Superior temporal gyrus (tissue), 1 donor: ENCODE measurements at regions not wholly inside any gene's neighbourhood (a gene's known extent, or its start where the extent isn't known, plus 50 kb on each side); places are given as distances from the start of the nearest gene placed in this dataset.
"Not testable (repeated sequence)": the region's sequence is repeated elsewhere in the genome, so short reads cannot be mapped to it uniquely, and the experiment has no call there.

Source experiments
- DNase-seq: peaks from one replicate; pipeline ENCODE4 v3.0.0-alpha.2; 2016; ENCODE audit errors: extremely low spot score

DNA sequence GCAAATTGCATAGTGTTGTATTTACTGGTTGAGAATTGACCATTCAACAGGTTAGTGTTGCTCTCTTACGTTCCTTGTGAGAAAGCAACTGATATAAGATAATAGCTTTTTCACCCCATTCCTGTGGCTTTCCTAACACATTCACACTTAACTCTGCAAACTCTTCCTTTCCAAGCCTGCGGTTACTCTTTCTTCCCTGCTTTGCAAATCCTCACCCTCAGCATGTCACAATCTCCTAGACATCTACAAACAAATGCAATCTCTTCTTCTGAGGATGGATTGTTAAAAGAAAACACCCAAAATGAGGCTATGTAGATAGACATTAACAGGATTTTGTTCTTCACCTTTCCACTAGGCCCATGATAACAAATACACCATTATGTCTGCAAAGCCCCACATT is 771.7 kb upstream of the PCDH7 start:
- no peak for DNase-seq

DNA sequence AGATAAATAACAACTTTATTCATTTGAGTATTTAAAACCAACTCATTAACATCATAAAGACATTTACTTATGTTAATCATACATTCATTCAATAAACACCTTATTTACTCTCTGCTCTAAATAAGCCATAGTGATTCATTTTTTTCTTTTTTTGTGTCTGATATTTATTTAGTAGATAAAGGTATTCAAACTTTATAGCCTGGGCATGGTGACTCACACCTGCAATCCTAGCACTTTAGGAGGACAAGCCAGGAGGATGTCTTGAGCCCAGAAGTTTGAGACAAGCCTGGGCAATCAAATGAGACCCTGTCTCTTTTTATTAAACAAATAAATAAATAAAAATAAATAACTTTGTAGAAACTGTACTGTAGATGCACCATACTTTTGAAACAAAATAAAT is 771.3 kb upstream of the PCDH7 start:
- no peak for DNase-seq

DNA sequence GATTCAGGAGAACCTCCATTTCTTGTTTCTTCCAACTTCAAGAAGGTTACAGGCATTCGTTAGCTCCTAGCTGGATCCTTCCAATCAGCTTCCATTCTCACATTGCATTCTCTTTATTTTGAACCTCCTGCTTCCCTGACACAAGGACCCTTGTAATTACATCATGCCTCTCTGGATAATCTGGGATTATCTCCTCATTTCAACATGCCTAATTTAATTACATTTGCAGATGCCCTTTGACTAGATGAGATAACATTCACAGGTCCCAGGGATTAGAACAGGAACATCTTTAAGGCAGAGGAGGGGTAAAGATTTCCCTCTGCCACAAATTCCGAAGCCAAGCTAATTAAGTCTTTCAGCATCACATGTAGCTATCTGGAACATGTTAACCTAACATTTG is 753.8 kb upstream of the PCDH7 start:
- DNase-seq, result no peak

DNA sequence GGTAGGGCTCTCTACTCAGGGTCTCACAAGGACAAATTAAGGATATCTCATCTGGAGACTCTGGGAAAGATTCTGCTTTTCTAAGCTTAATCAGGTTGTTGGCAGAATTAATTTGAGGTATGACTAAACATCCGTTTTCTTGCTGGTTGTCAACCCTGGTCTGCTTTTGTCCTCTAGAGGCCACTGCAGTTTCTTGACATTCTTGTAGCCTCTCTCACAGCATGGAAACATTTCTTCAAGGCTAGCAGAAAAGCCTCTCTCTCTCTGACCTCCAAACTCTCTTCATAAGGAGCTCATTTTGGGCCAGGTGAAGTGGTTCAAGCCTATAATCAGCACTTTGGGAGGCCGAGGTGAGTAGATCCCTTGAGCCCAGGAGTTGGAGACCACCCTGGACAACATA is 749.5 kb upstream of the PCDH7 start:
- DNase-seq, result no peak

DNA sequence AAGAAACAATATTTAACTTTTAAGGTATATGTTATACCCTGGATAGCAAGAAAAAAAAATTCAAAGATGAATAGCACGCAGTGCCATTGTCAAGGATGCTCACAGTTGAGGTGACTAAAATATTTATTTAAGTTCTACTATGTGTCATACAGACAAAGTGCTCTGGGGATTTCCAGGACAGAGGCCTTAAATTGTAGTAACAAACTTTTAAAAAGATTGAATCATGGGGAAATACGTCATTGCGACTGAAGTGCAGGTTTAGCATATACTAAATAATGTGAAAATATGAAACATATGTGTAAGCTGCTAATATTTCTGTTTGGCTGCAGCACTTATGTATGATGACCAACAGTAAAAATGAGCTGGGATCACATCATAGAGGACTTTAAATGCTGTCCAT is 748.0 kb upstream of the PCDH7 start:
- no peak for DNase-seq

DNA sequence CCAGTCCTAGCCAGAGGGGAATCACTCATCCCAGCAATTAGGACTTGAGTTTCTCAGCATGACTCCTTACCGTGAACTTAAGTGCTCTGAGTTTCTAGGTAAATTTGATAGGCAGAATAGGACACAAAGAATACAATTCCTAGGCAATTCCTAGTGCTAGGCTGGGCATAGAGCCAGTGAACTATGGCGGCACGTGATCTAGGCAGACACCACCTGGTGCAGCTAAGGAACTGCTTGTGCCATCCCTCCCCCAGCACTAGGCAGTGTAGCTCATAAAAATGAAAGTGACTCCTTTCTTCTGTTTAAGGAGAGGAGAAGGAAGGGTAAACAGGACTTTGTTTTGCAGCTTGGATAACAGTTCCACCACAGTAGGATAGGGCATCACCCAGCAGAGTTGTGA is 736.3 kb upstream of the PCDH7 start:
- no peak for DNase-seq

DNA sequence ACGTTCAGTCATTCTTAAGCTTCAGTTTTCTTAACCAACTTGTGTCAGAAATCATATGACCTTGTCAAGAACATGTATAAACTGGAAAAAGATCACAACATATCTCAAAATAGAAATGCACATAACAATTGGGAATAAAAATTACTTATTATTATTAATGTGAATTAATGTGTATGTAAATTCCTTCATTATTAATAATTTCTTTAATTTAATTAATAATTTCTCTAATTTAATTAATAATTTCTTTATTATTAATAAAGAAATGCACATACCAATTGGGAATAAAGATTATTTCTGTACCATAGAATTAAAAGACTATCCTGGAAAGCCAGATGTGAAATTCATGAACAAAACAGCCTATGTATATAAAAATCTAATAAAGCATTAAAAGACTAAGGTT is 718.5 kb upstream of the PCDH7 start:
- no peak for DNase-seq

DNA sequence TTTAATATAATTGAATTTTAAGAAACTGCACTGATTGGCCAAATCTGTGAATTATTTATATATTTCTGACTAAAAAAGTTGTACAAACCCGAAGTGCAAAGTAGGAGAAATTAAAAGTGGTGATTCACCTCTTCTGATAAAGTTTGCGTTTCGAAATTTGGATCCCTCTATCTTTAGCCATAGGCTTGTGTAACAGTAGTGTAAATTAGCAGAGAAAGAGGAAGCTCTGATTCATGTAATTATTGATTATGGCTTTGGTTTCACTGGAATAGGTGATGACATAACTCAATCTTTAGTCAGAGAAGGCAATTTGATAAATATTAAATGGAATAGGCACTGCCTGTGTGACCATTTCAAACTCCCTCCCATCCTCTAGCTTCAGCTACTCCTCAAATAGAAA is 717.8 kb upstream of the PCDH7 start:
- no peak for DNase-seq

DNA sequence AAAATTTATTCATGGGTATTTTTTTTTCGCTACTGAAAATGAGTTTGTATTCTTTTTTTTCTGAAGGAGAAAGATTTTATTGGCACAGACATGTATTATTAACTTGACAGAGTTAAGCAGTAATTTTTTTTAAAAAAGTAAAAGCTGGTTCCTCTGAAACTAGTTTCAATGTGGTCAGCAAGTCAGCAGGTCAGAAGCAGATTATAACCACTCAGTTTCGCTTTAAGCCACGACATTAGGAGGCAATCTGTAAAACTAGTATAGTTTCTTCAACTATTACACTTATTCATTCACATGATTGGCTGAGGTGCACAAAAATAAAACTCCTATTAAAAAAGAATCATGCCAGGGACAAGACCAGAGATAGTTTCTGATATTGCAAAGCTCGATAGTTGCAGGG is 714.2 kb upstream of the PCDH7 start:
- no peak for DNase-seq

DNA sequence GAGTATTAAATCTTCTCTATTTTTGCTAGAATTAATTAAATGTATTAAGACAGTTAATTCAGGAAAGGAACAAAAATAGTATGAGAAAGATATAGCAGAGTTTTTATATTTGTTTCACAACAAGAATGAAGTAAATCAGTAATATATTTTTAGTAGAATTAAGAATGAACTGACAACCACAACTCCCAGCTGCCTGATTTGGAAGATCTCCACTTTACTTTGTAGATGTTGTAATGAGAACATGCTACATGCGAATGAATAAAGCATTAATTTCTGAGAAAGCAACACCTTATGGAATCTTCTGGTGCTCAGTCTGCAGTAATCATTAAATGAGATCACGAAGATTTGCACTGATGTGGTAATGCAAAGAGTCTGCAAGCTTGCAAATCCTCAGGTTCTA is 695.6 kb upstream of the PCDH7 start:
- DNase-seq, result no peak

DNA sequence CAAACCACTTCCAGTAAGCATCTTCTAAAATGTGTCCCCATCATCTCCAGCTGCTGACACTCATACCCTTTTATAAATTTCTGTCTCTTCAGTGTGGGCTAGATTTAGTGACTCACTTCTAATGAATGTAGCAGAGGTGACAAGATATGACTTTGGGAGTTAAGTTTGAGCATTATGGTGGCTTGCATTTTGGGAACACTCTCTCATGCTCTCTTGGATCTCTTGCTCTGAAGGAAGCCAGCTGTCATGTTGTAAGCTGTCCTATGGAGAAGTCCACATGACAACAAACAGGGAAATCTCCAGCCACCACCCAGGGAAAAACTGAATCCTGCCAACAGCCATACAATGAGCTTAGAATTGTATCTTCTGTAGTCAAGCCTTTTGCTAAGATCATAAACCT is 691.3 kb upstream of the PCDH7 start:
- no peak for DNase-seq

DNA sequence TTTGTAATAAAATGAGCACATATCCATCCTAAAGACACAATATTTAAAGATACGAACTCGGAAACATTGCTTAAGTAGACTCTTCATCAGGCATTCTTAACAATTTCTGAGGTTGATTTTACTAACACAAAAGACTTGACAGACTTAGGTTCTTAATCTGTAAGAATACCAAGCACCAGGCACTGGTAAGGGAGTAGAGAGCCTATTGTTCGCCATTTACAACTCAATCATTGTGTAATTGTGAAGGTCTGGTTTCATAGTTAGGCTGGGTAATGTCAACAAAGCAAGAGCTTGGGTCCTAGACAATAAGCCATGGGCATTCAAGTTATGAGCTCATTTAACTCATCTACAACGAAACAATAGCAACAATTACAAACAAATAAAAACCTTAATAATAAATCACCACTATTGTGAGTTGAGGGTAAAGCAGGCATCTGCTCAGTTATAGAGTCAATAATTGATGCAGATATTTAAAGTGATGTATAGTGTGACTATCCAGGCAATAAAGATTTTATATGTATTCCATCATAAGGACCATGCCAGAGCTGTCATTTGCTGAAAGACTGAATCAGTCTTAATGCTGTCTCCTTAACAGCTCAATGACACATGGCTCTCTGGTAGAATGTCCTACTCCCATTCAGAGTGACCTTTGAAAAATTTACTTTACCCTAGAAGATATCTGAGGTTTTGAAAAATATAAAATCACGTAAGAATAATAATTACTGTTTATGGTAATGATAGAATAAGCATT is 664.0 kb upstream of the PCDH7 start:
- peak; percentile 87 for DNase-seq

DNA sequence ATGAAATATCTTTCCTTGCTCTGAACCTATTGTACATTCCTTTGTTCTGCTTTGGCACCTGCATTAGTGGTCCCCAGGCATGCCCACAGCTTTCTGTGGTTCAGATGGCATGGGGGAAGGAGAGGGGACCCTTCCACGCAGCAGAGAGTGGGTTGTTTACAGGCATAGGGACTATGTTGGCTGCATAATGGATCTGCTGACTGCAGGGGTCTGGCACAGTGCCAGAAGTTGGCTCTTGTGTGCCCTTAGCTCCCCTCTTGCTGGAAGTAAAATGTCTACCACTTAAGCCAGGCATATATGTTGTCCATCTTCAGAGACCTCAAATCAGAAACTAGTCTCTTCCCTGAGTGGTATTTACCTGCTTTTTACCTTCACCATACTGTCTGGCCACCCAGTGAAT is 651.9 kb upstream of the PCDH7 start:
- no peak for DNase-seq

DNA sequence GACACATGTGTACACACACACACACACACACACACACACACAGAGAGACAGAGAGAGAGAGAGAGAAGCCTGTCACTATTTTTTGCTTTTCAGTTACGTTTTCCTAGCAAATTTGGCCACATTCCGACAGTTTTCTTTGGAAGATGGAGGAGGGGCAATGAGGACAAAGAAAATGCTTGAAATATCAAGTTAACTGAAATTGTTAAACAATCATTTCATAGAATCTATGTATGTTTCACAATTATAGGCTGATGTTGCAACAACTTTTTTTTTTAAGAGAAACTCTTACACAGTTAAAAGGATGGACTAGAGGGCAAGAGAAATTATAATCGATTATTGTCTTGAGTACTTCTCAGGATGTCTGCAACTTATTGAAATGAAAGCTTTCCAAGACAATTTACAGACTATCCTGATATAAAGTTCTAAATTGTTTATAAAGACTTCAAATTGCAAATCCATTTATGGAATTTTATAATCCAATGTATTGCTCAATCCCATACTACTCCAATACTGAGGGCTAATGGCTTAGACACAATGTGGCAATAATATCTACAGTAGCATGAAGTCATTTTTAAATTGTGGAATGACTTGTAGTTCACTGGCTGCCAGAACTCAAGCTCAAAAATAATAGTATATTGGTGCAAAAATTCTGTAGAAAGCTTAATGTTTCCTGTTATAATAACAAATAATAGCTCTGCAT is 647.0 kb upstream of the PCDH7 start:
- no peak for DNase-seq

DNA sequence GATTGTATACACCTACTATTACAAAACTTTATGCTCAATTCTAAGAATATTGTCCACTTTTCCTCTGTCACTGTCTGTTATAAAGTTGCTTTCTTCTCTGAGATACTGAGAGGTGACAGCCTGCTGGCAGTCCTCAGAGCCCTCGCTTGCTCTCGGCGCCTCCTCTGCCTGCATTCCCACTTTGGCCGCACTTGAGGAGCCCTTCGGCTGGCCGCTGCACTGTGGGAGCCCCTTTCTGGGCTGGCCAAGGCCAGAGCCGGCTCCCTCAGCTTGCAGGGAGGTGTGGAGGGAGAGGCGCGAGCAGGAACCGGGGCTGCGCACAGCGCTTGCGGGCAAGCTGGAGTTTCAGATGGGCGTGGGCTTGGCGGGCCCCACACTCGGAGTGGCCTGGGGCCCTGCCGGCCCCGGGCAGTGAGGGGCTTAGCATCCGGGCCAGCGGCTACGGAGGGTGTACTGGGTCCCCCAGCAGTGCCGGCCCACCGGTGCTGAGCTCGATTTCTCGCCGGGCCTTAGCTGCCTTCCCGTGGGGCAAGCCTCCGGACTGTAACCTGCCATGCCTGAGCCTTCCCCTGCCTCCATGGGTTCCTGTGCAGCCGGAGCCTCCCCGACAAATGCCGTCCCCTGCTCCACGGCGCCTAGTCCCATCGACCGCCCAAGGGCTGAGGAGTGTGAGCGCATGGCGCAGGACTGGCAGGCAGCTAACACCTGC is 627.6 kb upstream of the PCDH7 start:
- DNase-seq, result not testable (repeated sequence)

DNA sequence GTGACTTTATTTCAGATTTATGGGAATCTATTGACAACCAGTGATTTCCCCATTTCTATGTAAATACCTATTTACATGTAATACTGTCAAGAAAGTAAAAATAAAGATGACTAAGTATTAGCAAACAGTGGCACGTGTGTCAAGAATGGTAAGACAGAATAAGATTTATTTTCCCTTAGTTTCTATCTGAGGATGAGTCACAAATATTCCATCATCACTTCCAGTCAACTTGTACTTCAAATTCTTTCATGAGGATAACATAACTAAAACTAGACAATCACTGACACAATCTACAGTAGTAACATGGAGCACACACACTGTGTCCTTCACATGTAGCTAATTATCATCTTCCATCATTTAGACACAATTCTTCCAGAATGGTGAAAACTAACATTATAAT is 625.3 kb upstream of the PCDH7 start:
- no peak for DNase-seq

DNA sequence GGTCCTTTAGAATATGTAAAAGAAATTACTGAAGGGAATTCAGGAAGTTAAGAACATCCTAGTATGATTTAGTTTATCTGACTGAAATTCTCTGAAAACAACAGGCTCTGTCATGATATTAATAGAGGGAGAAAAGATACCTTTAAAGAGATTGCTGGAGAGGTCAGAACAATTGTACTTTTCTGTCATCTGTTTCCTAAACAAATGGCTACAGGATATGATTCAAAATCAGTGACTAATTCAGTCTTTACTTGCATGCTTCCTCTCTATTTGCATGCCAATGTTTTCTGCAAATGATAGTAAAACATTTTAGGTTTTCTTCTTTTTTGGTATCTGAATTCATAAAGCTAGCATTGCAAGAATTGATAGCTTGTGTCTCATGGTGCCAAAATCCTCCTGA is 616.7 kb upstream of the PCDH7 start:
- no peak for DNase-seq

DNA sequence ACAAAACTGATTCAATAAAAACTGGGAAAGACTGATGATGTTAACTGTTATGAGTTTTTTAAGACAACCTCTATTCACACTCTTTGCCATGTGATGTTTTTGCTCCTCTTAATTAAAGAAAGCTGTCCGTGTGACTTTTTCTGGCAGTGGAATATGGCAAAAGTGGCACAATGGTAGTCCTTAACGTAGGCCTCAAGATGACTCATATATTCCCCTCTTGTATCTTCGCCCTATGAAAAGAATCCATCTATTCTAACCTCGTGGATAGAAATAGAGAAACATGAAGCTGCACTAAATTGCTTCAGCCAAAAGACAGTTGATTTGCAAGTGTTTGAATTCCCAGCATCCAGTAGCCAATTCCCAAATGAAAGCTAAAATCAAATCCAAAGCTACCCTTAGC is 603.8 kb upstream of the PCDH7 start:
- DNase-seq, result no peak

DNA sequence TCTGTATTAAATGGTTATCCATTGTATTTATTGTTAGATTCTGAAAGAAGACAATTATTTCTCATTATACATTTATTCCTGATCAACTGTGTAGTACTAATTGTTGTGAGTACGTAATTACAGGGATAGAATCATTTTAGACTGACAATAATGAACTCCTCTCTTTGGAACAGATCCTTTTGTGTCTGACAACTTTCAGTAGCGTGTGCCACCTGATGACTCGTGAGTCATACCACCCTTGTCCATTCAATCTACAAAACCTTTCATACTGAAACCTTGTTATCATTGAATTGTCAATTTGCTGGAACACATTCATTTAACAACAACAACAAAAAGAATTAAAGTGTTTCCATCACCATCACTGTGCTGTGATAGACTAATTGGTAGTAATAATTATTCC is 602.7 kb upstream of the PCDH7 start:
- no peak for DNase-seq

DNA sequence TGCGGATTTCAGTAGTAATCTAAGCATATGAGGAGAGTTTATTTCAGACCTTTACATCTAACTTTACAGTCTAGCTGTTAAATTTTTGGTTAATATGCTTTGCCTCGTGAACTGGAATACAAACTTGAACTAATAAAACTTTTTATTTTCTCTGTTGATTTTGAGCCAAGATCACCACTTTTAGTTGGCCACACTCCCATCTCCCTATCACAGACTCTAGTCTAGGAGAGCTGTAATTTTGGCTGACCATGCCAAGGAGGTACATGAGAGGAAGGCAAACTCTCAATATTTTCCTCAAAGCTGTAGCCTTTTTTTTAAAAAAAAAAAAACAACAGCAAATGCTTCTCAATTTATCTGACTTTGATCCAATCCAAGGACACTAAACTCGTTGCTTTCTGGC is 597.5 kb upstream of the PCDH7 start:
- no peak for DNase-seq

DNA sequence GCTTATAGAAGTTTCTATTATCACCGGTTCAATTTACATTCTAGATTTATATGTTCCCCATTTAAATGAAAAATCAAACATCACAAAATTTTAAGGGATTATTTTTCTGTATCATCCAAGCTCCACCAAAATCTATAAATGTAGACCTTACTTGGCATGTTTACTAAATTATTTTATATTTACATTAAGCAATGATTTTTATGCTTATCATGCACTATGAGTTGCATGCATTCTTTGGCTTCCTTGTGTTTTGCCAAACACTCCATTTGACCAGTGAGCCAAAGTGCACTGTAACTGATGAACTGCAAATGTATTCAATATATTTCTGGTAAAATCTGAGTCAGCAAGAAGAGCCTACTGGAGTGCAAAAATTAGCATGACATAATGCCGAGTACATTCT is 595.5 kb upstream of the PCDH7 start:
- not testable (repeated sequence) for DNase-seq

DNA sequence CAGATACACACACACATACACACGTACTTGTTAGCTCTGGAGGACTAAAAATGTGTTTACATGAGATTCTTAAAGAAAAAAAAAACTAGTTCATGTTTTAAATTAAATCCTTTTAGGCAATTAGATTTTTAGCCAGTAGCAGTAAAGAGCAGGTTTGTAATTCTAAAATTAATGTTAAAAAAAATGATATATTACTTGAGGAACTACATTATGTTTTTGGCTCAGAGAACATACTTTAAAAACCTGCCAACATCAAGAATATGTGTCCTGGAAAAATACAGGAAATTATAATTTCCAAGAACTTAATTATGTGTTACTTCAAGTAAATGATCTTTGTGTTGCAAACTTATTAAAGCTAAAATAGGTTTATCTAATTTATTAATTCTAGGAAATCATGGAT is 594.3 kb upstream of the PCDH7 start:
- no peak for DNase-seq

DNA sequence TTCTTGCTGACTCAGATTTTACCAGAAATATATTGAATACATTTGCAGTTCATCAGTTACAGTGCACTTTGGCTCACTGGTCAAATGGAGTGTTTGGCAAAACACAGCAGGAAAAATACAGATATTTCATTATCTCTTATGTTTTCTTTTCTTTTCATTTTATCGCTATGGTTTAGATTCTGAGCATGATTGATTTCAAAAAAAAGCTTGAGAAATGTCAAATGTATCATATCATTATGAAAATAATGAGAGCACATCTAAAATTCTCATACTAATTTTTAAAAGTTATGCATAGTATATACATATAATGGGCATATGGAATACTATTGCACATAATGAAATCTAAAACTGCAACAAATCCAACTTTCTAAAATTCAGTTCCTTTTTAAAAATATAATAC is 593.8 kb upstream of the PCDH7 start:
- no peak for DNase-seq
